Heart right ventricle (tissue), 16 donors: ENCODE measurements at regions not wholly inside any gene's neighbourhood (a gene's known extent, or its start where the extent isn't known, plus 50 kb on each side); places are given as distances from the start of the nearest gene placed in this dataset.
"Not testable (repeated sequence)": the region's sequence is repeated elsewhere in the genome, so short reads cannot be mapped to it uniquely, and the experiment has no call there.

Experiments used
- ATAC-seq, 8 donors: fragments of 200-7000 bp; cut with Tn5 transposase; one replicate each; pipeline ENCODE4 v1.9.1; 2020; ENCODE audit warnings: mild to moderate bottlenecking in 8 of 8, moderate library complexity in 8 of 8, moderate number of reproducible peaks in 1 of 8
- DNase-seq, 2 donors: peaks; one replicate each; pipeline ENCODE4 v3.0.0-alpha.2; 2020
- H3K27ac ChIP-seq, 10 donors: fragments of 200-600 bp; sonication (generic) in 2 of 10; one replicate each; pipeline versions ENCODE4 v1.5.0 to v1.8.0; 2020 to 2022; ENCODE audit warnings: mild to moderate bottlenecking in 3 of 10
- H3K27me3 ChIP-seq, 7 donors: fragments of 200-600 bp; one replicate each; pipeline ENCODE4 v1.8.0; 2021 to 2022; ENCODE audit warnings: mild to moderate bottlenecking in 2 of 7
- H3K36me3 ChIP-seq, 9 donors: fragments of 200-600 bp; sonication (generic) in 1 of 9; one replicate each; pipeline versions ENCODE4 v1.5.0 to v1.8.0; 2020 to 2022; ENCODE audit warnings: mild to moderate bottlenecking in 2 of 9
- H3K4me1 ChIP-seq, 9 donors: fragments of 200-600 bp; sonication (generic) in 1 of 9; one replicate each; pipeline versions ENCODE4 v1.5.0 to v1.8.0; 2020 to 2022; ENCODE audit warnings: mild to moderate bottlenecking in 4 of 9
- H3K4me3 ChIP-seq, 10 donors: fragments of 200-600 bp; sonication (generic) in 2 of 10; one replicate each; pipeline versions ENCODE4 v1.5.0 to v1.8.0; 2020 to 2022; ENCODE audit warnings: mild to moderate bottlenecking in 7 of 10, moderate library complexity in 2 of 10
- H3K9me3 ChIP-seq, 11 donors: fragments of 200-600 bp in 10 of 11; sonication (generic) in 2 of 11; one replicate each; pipeline versions ENCODE4 v1.5.0 to v1.8.0; 2013 to 2022; ENCODE audit warnings: mild to moderate bottlenecking in 2 of 11, control low read depth in 1 of 11, moderate library complexity in 1 of 11
- CTCF ChIP-seq, 9 donors: fragments of 200-600 bp; sonication (generic) in 2 of 9; IDR thresholded peaks; one replicate each; pipeline versions ENCODE4 v1.5.0 to v1.8.0; 2021 to 2022; ENCODE audit warnings: antibody characterized with exemption in 9 of 9, mild to moderate bottlenecking in 5 of 9, moderate library complexity in 1 of 9
- WGBS, 2 donors: extraction: QIAGEN DNeasy Blood & Tissue Kit; methylation state at CpG; one replicate each; pipeline ENCODE4 v1.1.7; 2013; ENCODE audit warnings: inconsistent platforms in 1 of 2; 5-methylcytosine and 5-hydroxymethylcytosine counted together
- intact Hi-C, 10 donors: fragments of 100-400 bp; cut with DNase I; formaldehyde crosslinking; loops; one replicate each; pipeline versions ENCODE4 v1.11.1 to v1.14.2; 2022
- donor health status: Arrhythmogenic right ventricular cardiomyopathy.
- donor health status: ischemic (EF 13 %, LVEDD 7.1; RV severe dilation, severe dysfunction).
- donor health status: healthy with polysubstance abuse.
- donor health status: DM: no; HTN: yes; CAD: no.
- donor health status: DM: no; HTN: no; CAD: no.
- donor health status: ischemic (EF 25% LVEDD 6.9; RV normal size, moderate dysfunction).
- donor health status: ischemic (EF 25% LVEDD 5.7; RV mildly dilated, moderate dysfunction).
- donor health status: healthy.
- donor health status: DM: yes; HTN: yes; CAD: no.
- donor health status: Ischemic cardiomyopathy.
- donor health status: ischemic (EF 35%, LVEDD 5.7; RV mildly dilated, moderate dysfunction).
- donor health status: nonischemic (EF 11% LVEDD 7.7; RV severe dilation, severe dysfunction).
- donor health status: DM: yes; HTN: yes; CAD: no.
- donor health status: PGD.
- donor health status: ischemic (EF 29% LVEDD 5.4; RV normal size, mild dysfunction).
- donor health status: nonischemic (EF 23%, LVEDD 6.1; RV moderate dilation, normal function).

- 86 to 88% methylated on average over 1 of the region's 1 CpG for WGBS, 2 donors
- intact Hi-C loops = no loop called here
- no peak for ATAC-seq
Measured at GRCh38 chr5:3466392-3466791, 129.2 kb upstream of the IRX1 start.

GRCh38 chr5:3460416-3460815 is 135.2 kb upstream of the IRX1 start:
- ATAC-seq = no peak
- no peak overlapping the region for H3K4me3 ChIP-seq
- H3K36me3 ChIP-seq = no peaks in the 10 kb centered on the region
- no peaks in the 10 kb centered on the region for H3K4me1 ChIP-seq
- no peak for DNase-seq
- WGBS, 2 donors = 69 to 86% methylated on average over 2 of the region's 2 CpGs
- peaks cover 0 to 4% (median 0%) of the 10 kb centered on the region in 11 donors for H3K9me3 ChIP-seq
- no peaks in the 10 kb centered on the region for H3K27me3 ChIP-seq
- no peak for TF ChIP-seq CTCF (IDR thresholded peaks at IDR 0.05)
- intact Hi-C loops = no loop called here
- H3K27ac ChIP-seq = no peak overlapping the region

More at GRCh38 chr5:3466392-3466791, 129.2 kb upstream of the IRX1 start:
- Histone ChIP-seq H3K36me3 (no peaks in the 10 kb centered on the region), H3K4me1 (no peaks in the 10 kb centered on the region), H3K27ac (no peak overlapping the region), H3K27me3 (no peaks in the 10 kb centered on the region), H3K4me3 (no peak overlapping the region), H3K9me3 (peaks cover 0 to 18% (median 6%) of the 10 kb centered on the region in 11 donors)
- TF ChIP-seq CTCF (IDR thresholded peaks at IDR 0.05) = no peak
- DNase-seq = no peak

GRCh38 chr5:3456121-3456681 is 139.4 kb upstream of the IRX1 start:
- no peaks in the 10 kb centered on the region for H3K4me1 ChIP-seq
- ATAC-seq (no peak), DNase-seq (no peak)
- TF ChIP-seq CTCF (IDR thresholded peaks at IDR 0.05) = no peak
- H3K36me3 ChIP-seq = no peaks in the 10 kb centered on the region
- no peaks in the 10 kb centered on the region for H3K27me3 ChIP-seq
- no peak overlapping the region for H3K27ac ChIP-seq
- no peaks in the 10 kb centered on the region for H3K9me3 ChIP-seq
- intact Hi-C loops = no loop called here
- WGBS, 2 donors = 75 to 80% methylated on average over 14 of the region's 14 CpGs
- H3K4me3 ChIP-seq = no peak overlapping the region

- H3K4me1 ChIP-seq, H3K27ac ChIP-seq, H3K9me3 ChIP-seq, intact Hi-C loops, H3K4me3 ChIP-seq, H3K27me3 ChIP-seq, H3K36me3 ChIP-seq, DNase-seq, ATAC-seq: not testable (repeated sequence)
- WGBS, 2 donors = 92 to 96% methylated on average over 27 of the region's 27 CpGs
Measured at GRCh38 chr5:3454028-3454427, 141.6 kb upstream of the IRX1 start.

- Histone ChIP-seq H3K27me3 (no peaks in the 10 kb centered on the region), H3K36me3 (no peaks in the 10 kb centered on the region), H3K4me3 (no peak overlapping the region), H3K27ac (no peak overlapping the region), H3K4me1 (no peaks in the 10 kb centered on the region), H3K9me3 (peaks cover 0 to 5% (median 0%) of the 10 kb centered on the region in 11 donors)
- ATAC-seq (no peak), DNase-seq (no peak)
- TF ChIP-seq CTCF (IDR thresholded peaks at IDR 0.05) = no peak
- WGBS, 2 donors = 85 to 88% methylated on average over 7 of the region's 7 CpGs
- intact Hi-C loops = no loop called here
Measured at GRCh38 chr5:3452622-3453021, 143.0 kb upstream of the IRX1 start.
